Gastrocnemius medialis (tissue), 4 donors: ENCODE measurements at regions not wholly inside any gene's neighbourhood (a gene's known extent, or its start where the extent isn't known, plus 50 kb on each side); places are given as distances from the start of the nearest gene placed in this dataset.

Experiments used
- CTCF ChIP-seq, 5 experiments: fragments of 450-650 bp in 3 of 5; fragments of 200-600 bp in 2 of 5; sonication (generic) in 2 of 5; IDR thresholded peaks in 4 of 5; conservative IDR thresholded peaks in 1 of 5; 1 replicate in 4 of 5; 2 replicates in 1 of 5; pipeline ENCODE4 v1.5.1; 2016 to 2019; ENCODE audit warnings: antibody characterized with exemption in 5 of 5, mild to moderate bottlenecking in 3 of 5, moderate library complexity in 3 of 5
- POLR2A ChIP-seq, 2 donors: fragments of 450-650 bp; IDR thresholded peaks; one replicate each; pipeline ENCODE4 v1.6.1; 2017; ENCODE audit warnings: antibody characterized with exemption in 2 of 2, mild to moderate bottlenecking in 2 of 2, moderate library complexity in 2 of 2

- TF ChIP-seq POLR2A (IDR thresholded peaks at IDR 0.05) (no peak), CTCF (IDR thresholded peaks at IDR 0.05 in 4 of 5, conservative IDR thresholded peaks at IDR 0.05 in 1 of 5) (no peak)
These were observed 91.6 kb upstream of the TAF11L2 start for GRCh38 chr5:17406423-17406838.
